Esophagus squamous epithelium (tissue), 4 donors: ENCODE measurements at regions not wholly inside any gene's neighbourhood (a gene's known extent, or its start where the extent isn't known, plus 50 kb on each side); places are given as distances from the start of the nearest gene placed in this dataset.

Experiments used
- POLR2A ChIP-seq, 4 donors: fragments of 450-650 bp; IDR thresholded peaks; one replicate each; pipeline ENCODE4 v1.6.1; 2017; ENCODE audit warnings: antibody characterized with exemption in 4 of 4, mild to moderate bottlenecking in 4 of 4, moderate library complexity in 3 of 4
- TF ChIP-seq, protein P1 (sequence below), 6 experiments: fragments of 450-650 bp in 4 of 6; fragments of 200-600 bp in 2 of 6; sonication (generic) in 2 of 6; IDR thresholded peaks; one replicate each; pipeline ENCODE4 v1.5.1; 2016 to 2019; ENCODE audit warnings: antibody characterized with exemption in 6 of 6, mild to moderate bottlenecking in 4 of 6, moderate library complexity in 4 of 6

DNA sequence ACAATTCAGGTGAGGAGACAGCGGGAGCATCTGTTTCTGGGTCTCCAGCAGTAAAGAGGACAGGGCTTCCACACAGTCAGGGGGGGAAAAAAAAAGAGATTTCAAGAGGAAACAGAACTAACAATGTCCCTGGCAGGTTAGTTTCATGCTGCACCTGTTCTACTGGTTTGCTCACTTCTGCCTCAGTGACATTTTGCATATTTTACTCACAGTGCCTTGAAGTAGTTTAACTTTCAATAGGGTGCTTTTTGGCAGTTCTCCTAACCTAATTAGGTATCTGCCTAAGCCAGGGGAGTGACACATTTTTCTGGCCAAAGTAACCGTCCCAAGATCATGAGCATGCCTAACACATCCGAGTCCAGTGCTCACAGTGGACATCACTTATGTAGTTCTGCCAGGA, 109.0 kb upstream of the ALK start:
- TF ChIP-seq POLR2A (IDR thresholded peaks at IDR 0.05) = no peak
- TF ChIP-seq, protein P1, sequence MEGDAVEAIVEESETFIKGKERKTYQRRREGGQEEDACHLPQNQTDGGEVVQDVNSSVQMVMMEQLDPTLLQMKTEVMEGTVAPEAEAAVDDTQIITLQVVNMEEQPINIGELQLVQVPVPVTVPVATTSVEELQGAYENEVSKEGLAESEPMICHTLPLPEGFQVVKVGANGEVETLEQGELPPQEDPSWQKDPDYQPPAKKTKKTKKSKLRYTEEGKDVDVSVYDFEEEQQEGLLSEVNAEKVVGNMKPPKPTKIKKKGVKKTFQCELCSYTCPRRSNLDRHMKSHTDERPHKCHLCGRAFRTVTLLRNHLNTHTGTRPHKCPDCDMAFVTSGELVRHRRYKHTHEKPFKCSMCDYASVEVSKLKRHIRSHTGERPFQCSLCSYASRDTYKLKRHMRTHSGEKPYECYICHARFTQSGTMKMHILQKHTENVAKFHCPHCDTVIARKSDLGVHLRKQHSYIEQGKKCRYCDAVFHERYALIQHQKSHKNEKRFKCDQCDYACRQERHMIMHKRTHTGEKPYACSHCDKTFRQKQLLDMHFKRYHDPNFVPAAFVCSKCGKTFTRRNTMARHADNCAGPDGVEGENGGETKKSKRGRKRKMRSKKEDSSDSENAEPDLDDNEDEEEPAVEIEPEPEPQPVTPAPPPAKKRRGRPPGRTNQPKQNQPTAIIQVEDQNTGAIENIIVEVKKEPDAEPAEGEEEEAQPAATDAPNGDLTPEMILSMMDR (IDR thresholded peaks at IDR 0.05) = no peak
